SU-DHL-6 (cell line): ENCODE measurements at regions not wholly inside any gene's neighbourhood (a gene's known extent, or its start where the extent isn't known, plus 50 kb on each side); places are given as distances from the start of the nearest gene placed in this dataset.
"Not testable (repeated sequence)": the region's sequence is repeated elsewhere in the genome, so short reads cannot be mapped to it uniquely, and the experiment has no call there.

ENCODE experiments used
- H2AFZ ChIP-seq: fragments of 200-600 bp; sonication (generic); 2 replicates; pipeline ENCODE4 v1.6.1; 2014; ENCODE audit warnings: low read depth, mild to moderate bottlenecking, moderate library complexity, mixed read lengths, antibody characterized with exemption, low read length; ENCODE audit not compliant: severe bottlenecking
- H3F3A ChIP-seq: fragments of 200-600 bp; shearing (Covaris generic); 2 replicates; pipeline ENCODE4 v1.6.0; 2016; ENCODE audit warnings: antibody characterized with exemption, mild to moderate bottlenecking; ENCODE audit not compliant: insufficient read depth
- H3K27ac ChIP-seq: fragments of 200-600 bp; sonication (generic); 2 replicates; pipeline ENCODE4 v1.5.1; 2016; ENCODE audit warnings: low read depth, mild to moderate bottlenecking, low read length, moderate library complexity, mixed read lengths
- H3K27me3 ChIP-seq: fragments of 200-600 bp; sonication (generic), shearing (Covaris generic); 2 replicates; pipeline ENCODE4 v1.6.0; 2014; ENCODE audit warnings: mild to moderate bottlenecking, low read length
- H3K36me3 ChIP-seq: fragments of 200-600 bp; sonication (generic); 2 replicates; pipeline ENCODE4 v1.6.1; 2014; ENCODE audit warnings: mild to moderate bottlenecking, low read length, mixed read lengths
- H3K4me2 ChIP-seq: fragments of 300-600, 200-600 bp; shearing (Covaris generic), sonication (generic); 2 replicates; pipeline ENCODE4 v1.6.0; 2014; ENCODE audit warnings: low read length, low read depth, mild to moderate bottlenecking; ENCODE audit not compliant: poor library complexity, severe bottlenecking
- H3K4me3 ChIP-seq: fragments of 200-600 bp; sonication (generic); 2 replicates; pipeline ENCODE4 v1.5.1; 2014; ENCODE audit warnings: antibody characterized with exemption, low read length, mild to moderate bottlenecking, mixed read lengths; ENCODE audit not compliant: insufficient read depth, poor library complexity, severe bottlenecking
- H3K79me2 ChIP-seq: fragments of 200-600 bp; sonication (generic); 2 replicates; pipeline ENCODE4 v1.6.1; 2014; ENCODE audit warnings: mild to moderate bottlenecking, low read length, moderate library complexity; ENCODE audit not compliant: insufficient read depth
- H3K9ac ChIP-seq: fragments of 200-600 bp; sonication (generic); 2 replicates; pipeline ENCODE4 v1.7.0; 2014; ENCODE audit warnings: mild to moderate bottlenecking, low read length
- H3K9me2 ChIP-seq: fragments of 200-600 bp; sonication (generic); replicated peaks from 2 replicates; pipeline ENCODE4 v1.6.1; 2014; ENCODE audit warnings: low read length; ENCODE audit not compliant: insufficient read depth
- H3K9me3 ChIP-seq: fragments of 200-600 bp; sonication (generic); 2 replicates; pipeline ENCODE4 v1.6.1; 2014; ENCODE audit warnings: low read length, mixed read lengths; ENCODE audit not compliant: insufficient read depth
- H4K20me1 ChIP-seq: fragments of 200-600 bp; sonication (generic); 2 replicates; pipeline ENCODE4 v1.6.1; 2014; ENCODE audit warnings: low read depth, mild to moderate bottlenecking, antibody characterized with exemption, low read length, moderate library complexity, mixed read lengths
- EZH2phosphoT487 ChIP-seq: fragments of 200-600 bp; sonication (generic), shearing (Covaris generic); conservative IDR thresholded peaks from 2 replicates; pipeline ENCODE4 v1.6.1; 2018; ENCODE audit warnings: mild to moderate bottlenecking, antibody characterized with exemption, low read length, moderate library complexity, mixed read lengths
- TF ChIP-seq, protein P1 (sequence below): fragments of 200-600 bp; sonication (generic); IDR thresholded peaks from one replicate; pipeline ENCODE4 v1.5.1; 2017; ENCODE audit warnings: antibody characterized with exemption, mild to moderate bottlenecking, low read length, moderate library complexity; ENCODE audit not compliant: insufficient read depth, poor library complexity, severe bottlenecking

DNA sequence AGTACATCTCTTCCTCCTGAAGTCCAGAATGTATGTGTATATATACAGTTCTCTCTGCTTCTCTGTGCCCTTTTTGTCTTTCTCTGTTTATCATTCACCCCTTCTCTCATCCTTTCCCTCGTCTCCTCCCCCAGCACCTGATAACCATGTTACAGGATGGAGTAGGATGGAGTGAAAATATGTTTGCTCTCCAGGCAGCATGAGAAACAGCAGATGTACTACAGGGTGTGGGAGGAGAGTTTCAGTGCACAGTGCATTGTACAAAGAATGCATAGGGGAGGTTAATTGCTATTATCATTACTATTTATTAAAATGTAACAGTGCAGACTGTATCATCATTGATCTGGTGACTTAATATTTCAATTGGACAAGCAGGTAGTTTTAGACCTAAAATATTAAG lies 104.5 kb downstream of the MFAP3L start:
- H3K27ac ChIP-seq = no peak overlapping the region

DNA sequence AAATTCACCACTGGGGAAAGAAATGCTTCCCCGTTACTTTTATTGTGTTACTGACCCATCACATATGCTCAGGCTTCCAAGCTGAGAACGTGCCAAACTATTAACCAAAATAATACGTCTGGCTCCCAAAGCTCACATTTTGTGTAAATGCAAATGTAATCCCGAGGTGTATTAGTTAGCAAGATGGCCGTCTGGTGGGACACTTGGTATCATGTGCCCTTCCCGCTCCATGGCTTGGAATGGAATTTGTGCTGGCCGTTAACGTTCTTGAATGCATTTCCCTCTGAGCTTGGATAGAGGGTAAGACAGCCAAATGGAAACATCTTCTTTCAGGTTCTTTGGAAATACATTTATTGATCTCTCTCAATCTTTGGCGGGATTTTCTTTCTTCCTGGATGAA lies 105.0 kb downstream of the MFAP3L start:
- H3K27me3 ChIP-seq = no peaks in the 10 kb centered on the region
- no peaks in the 10 kb centered on the region for H3K9me2 ChIP-seq
- H3K79me2 ChIP-seq = no peaks in the 10 kb centered on the region
- TF ChIP-seq, protein P1, sequence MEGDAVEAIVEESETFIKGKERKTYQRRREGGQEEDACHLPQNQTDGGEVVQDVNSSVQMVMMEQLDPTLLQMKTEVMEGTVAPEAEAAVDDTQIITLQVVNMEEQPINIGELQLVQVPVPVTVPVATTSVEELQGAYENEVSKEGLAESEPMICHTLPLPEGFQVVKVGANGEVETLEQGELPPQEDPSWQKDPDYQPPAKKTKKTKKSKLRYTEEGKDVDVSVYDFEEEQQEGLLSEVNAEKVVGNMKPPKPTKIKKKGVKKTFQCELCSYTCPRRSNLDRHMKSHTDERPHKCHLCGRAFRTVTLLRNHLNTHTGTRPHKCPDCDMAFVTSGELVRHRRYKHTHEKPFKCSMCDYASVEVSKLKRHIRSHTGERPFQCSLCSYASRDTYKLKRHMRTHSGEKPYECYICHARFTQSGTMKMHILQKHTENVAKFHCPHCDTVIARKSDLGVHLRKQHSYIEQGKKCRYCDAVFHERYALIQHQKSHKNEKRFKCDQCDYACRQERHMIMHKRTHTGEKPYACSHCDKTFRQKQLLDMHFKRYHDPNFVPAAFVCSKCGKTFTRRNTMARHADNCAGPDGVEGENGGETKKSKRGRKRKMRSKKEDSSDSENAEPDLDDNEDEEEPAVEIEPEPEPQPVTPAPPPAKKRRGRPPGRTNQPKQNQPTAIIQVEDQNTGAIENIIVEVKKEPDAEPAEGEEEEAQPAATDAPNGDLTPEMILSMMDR = no peak
- no peak for TF ChIP-seq EZH2phosphoT487
- no peaks in the 10 kb centered on the region for H3F3A ChIP-seq
- H3K4me3 ChIP-seq = no peak overlapping the region
- no peak overlapping the region for H2AFZ ChIP-seq
- no peak overlapping the region for H3K9ac ChIP-seq
- no peaks in the 10 kb centered on the region for H3K36me3 ChIP-seq
- no peak overlapping the region for H3K27ac ChIP-seq
- no peaks in the 10 kb centered on the region for H4K20me1 ChIP-seq
- H3K4me2 ChIP-seq = no peak overlapping the region
- 0 out of 2 replicates have a peak, but pooled peaks cover 6% of the 10 kb centered on the region for H3K9me3 ChIP-seq

More for the DNA sequence above, 104.5 kb downstream of the MFAP3L start:
- TF ChIP-seq EZH2phosphoT487 = no peak
- TF ChIP-seq, protein P1 = no peak
- no peak overlapping the region for H3K4me2 ChIP-seq
- H3K9me3 ChIP-seq = 0 out of 2 replicates have a peak, but pooled peaks cover 3% of the 10 kb centered on the region
- H3K4me3 ChIP-seq = no peak overlapping the region
- H2AFZ ChIP-seq = no peak overlapping the region
- H3K79me2 ChIP-seq = no peaks in the 10 kb centered on the region
- H3F3A ChIP-seq = no peaks in the 10 kb centered on the region
- no peak overlapping the region for H3K9ac ChIP-seq
- no peaks in the 10 kb centered on the region for H3K36me3 ChIP-seq
- no peaks in the 10 kb centered on the region for H3K9me2 ChIP-seq
- no peaks in the 10 kb centered on the region for H3K27me3 ChIP-seq
- no peaks in the 10 kb centered on the region for H4K20me1 ChIP-seq

DNA sequence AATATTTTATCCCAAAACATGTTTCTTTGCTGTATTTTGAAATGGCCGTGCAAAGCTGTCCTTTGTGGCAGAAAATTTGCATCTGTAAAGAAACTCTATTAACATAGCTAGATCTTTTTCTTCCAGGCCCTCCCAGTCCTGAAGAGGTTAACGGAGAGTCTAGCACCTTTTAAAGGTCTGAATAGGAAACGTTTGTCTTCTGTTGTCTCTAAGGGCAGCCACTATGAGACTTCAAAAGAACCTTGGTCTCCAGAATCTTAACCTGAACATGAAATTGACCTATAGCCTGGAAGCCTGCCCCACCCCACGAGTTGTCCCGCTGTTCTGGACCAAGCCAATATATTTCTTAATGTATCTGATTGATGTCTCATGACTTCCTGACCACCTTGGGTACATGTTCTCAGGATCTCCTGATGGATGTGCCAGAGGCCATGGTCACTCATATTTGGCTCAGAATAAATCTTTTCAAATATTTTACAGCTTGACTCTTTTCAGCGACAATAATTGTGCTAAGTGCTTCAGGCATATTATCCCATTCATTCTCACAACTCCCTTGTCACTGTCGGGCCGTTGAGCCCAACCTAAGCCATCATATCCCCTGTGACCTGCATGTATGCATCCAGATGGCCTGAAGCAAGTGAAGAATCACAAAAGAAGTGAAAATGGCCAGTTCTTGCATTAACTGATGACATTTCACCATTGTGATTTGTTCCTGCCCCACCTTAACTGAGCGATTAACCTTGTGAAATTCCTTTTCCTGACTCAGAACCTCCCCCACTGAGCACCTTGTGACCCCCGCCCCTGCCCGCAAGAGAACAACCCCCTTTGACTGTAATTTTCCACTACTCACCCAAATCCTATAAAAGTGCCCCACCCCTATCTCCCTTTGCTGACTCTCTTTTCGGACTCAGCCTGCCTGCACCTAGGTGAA lies 106.7 kb downstream of the MFAP3L start:
- not testable (repeated sequence) for H3K9me3 ChIP-seq, H3K4me3 ChIP-seq, H3K36me3 ChIP-seq, H3K4me2 ChIP-seq, H2AFZ ChIP-seq, H3K27ac ChIP-seq, H3K27me3 ChIP-seq, H4K20me1 ChIP-seq, H3K79me2 ChIP-seq, H3F3A ChIP-seq, H3K9ac ChIP-seq, H3K9me2 ChIP-seq

DNA sequence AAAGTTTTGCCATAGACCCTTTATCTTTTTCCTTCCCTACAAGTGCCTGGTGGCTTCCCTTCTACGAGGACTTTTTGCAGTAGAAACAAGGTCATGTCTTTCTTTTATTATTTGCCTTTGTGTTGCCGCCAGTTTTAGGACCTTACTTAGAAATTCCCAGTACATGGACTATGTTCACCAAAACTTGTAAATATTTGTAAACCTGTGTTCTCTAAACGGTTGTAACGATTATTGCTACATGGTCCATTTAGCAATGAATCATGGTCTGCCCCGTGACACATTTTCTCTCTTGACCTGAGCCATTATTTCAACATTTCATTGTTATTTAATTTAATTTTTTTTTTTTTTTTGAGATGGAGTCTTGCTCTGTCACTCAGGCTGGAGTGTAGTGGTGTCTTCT lies 110.7 kb downstream of the MFAP3L start:
- no peaks in the 10 kb centered on the region for H3F3A ChIP-seq
- H3K4me2 ChIP-seq = no peak overlapping the region
- no peaks in the 10 kb centered on the region for H4K20me1 ChIP-seq
- no peak for TF ChIP-seq EZH2phosphoT487
- TF ChIP-seq, protein P1 = no peak
- no peaks in the 10 kb centered on the region for H3K9me2 ChIP-seq
- no peak overlapping the region for H2AFZ ChIP-seq
- no peaks in the 10 kb centered on the region for H3K27me3 ChIP-seq
- no peak overlapping the region for H3K9ac ChIP-seq
- H3K36me3 ChIP-seq = no peaks in the 10 kb centered on the region
- H3K79me2 ChIP-seq = no peaks in the 10 kb centered on the region
- no peak overlapping the region for H3K27ac ChIP-seq
- 0 out of 2 replicates have a peak, but pooled peaks cover 6% of the 10 kb centered on the region for H3K9me3 ChIP-seq
- no peak overlapping the region for H3K4me3 ChIP-seq
